ENCODE measurements at regions not wholly inside any gene's neighbourhood (a gene's known extent, or its start where the extent isn't known, plus 50 kb on each side); places are given as distances from the start of the nearest gene placed in this dataset.
A peak's percentile ranks its signal among the peaks of the same experiment; 100 is the strongest.
"Not testable (repeated sequence)": the region's sequence is repeated elsewhere in the genome, so short reads cannot be mapped to it uniquely, and the experiment has no call there.

GRCh38 chr4:8732681-8733243, 138.9 kb downstream of the HMX1 start:
- no peak for DNase-seq

GRCh38 chr4:8732092-8732491, 139.5 kb downstream of the CPZ start:
- no peak for DNase-seq

- DNase-seq, result no peak
These were observed 138.8 kb downstream of the CPZ start for GRCh38 chr4:8731364-8731763.

GRCh38 chr4:8730681-8731080, 138.1 kb downstream of the CPZ start:
- no peak for DNase-seq

GRCh38 chr4:8730159-8730558, 137.6 kb downstream of the CPZ start:
- DNase-seq, result no peak

- no peak for DNase-seq
These were observed 137.0 kb downstream of the CPZ start for GRCh38 chr4:8729408-8730149.

GRCh38 chr4:8728536-8729407, 136.2 kb downstream of the CPZ start:
- no peak for DNase-seq

GRCh38 chr4:8727546-8728510, 135.3 kb downstream of the CPZ start:
- no peak for DNase-seq

GRCh38 chr4:8727131-8727530, 134.6 kb downstream of the CPZ start:
- DNase-seq, result no peak

GRCh38 chr4:8726344-8726851, 133.8 kb downstream of the CPZ start:
- DNase-seq, result peak; percentile 57

- DNase-seq, result no peak
These were observed 133.3 kb downstream of the CPZ start for GRCh38 chr4:8725845-8726244.

- no peak for DNase-seq
These were observed 132.7 kb downstream of the CPZ start for GRCh38 chr4:8725071-8725841.

GRCh38 chr4:8724436-8725070, 132.0 kb downstream of the CPZ start:
- DNase-seq, result no peak

GRCh38 chr4:8723222-8723980, 130.8 kb downstream of the CPZ start:
- no peak for DNase-seq

- DNase-seq, result no peak
These were observed 130.0 kb downstream of the CPZ start for GRCh38 chr4:8722556-8722955.

- no peak for DNase-seq
These were observed 129.1 kb downstream of the CPZ start for GRCh38 chr4:8721621-8722020.

- no peak for DNase-seq
These were observed 126.9 kb downstream of the CPZ start for GRCh38 chr4:8719421-8719820.

- DNase-seq, result not testable (repeated sequence)
These were observed 124.9 kb downstream of the CPZ start for GRCh38 chr4:8717470-8717869.

GRCh38 chr4:8710946-8711345, 118.4 kb downstream of the CPZ start:
- no peak for DNase-seq

- no peak for DNase-seq
These were observed 117.9 kb downstream of the CPZ start for GRCh38 chr4:8710416-8710815.
